GM23338 (cell line): ENCODE measurements at regions not wholly inside any gene's neighbourhood (a gene's known extent, or its start where the extent isn't known, plus 50 kb on each side); places are given as distances from the start of the nearest gene placed in this dataset.

Experiments
- CREB1 ChIP-seq: fragments of 250-450 bp; sonication (Bioruptor Pico); IDR thresholded peaks from 2 replicates; pipeline ENCODE4 v1.5.0; 2020; ENCODE audit warnings: low read depth, mild to moderate bottlenecking, moderate library complexity
- EZH2 ChIP-seq: fragments of 200-600 bp; sonication (generic); IDR thresholded peaks from one replicate; pipeline ENCODE4 v1.8.0; 2017; ENCODE audit warnings: antibody characterized with exemption, mild to moderate bottlenecking, low read depth; ENCODE audit not compliant: unreplicated experiment
- EZH2phosphoT487 ChIP-seq: fragments of 200-600 bp; sonication (generic); IDR thresholded peaks from one replicate; pipeline ENCODE4 v1.8.1; 2018; ENCODE audit warnings: antibody characterized with exemption; ENCODE audit not compliant: unreplicated experiment
- JUNB ChIP-seq: IDR thresholded peaks from one replicate; pipeline ENCODE4 v1.6.1; 2016; ENCODE audit warnings: antibody characterized with exemption; ENCODE audit not compliant: unreplicated experiment
- NANOG ChIP-seq: IDR thresholded peaks from 2 replicates; pipeline ENCODE4 v1.6.1; 2016; ENCODE audit warnings: antibody characterized with exemption, borderline replicate concordance
- POLR2AphosphoS5 ChIP-seq: IDR thresholded peaks from 2 replicates; pipeline ENCODE4 v1.6.1; 2016; ENCODE audit warnings: antibody characterized with exemption, low read depth
- ZNF114 ChIP-seq: fragments of 250-450 bp; sonication (Bioruptor Pico); IDR thresholded peaks from 2 replicates; pipeline ENCODE4 v1.5.0; 2020; ENCODE audit warnings: mild to moderate bottlenecking, moderate library complexity
- ZNF331 ChIP-seq: fragments of 250-450 bp; sonication (Bioruptor Pico); IDR thresholded peaks from 2 replicates; pipeline ENCODE4 v1.5.0; 2020; ENCODE audit warnings: low read depth, mild to moderate bottlenecking, moderate library complexity
- TF ChIP-seq, protein P1 (sequence below): IDR thresholded peaks from one replicate; pipeline ENCODE4 v1.6.1; 2018; ENCODE audit warnings: antibody characterized with exemption; ENCODE audit not compliant: unreplicated experiment
- TF ChIP-seq, protein P2 (sequence below), 2 experiments: fragments of 200-600 bp in 1 of 2; sonication (generic) in 1 of 2; conservative IDR thresholded peaks; 2 replicates each; pipeline versions ENCODE4 v1.5.1 to v1.6.1; 2016 to 2017; ENCODE audit warnings: antibody characterized with exemption in 2 of 2, low read depth in 2 of 2, mild to moderate bottlenecking in 2 of 2, moderate library complexity in 1 of 2
- TF ChIP-seq, protein P3 (sequence below): IDR thresholded peaks from 2 replicates; pipeline ENCODE4 v1.6.1; 2016; ENCODE audit warnings: antibody characterized with exemption

DNA sequence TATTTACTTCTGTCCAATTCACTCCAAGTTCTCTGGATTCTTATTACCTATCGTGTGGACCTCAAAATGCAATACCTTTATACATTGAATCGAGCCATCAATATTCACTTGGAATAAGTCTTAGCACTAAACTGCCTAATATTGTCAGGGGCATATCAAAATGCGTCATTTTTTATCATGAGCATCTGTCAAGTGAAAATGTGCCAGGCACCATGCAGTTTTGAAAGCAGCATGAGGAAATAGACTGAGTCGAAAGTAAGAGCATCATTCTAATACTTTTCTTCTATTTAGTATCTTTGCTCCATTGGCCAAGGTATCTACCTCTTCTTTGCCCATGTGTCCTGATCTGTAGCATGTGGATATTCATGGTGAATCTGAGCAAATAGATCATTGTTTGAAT lies 1193.4 kb downstream of the CDH11 start:
- TF ChIP-seq, protein P1, sequence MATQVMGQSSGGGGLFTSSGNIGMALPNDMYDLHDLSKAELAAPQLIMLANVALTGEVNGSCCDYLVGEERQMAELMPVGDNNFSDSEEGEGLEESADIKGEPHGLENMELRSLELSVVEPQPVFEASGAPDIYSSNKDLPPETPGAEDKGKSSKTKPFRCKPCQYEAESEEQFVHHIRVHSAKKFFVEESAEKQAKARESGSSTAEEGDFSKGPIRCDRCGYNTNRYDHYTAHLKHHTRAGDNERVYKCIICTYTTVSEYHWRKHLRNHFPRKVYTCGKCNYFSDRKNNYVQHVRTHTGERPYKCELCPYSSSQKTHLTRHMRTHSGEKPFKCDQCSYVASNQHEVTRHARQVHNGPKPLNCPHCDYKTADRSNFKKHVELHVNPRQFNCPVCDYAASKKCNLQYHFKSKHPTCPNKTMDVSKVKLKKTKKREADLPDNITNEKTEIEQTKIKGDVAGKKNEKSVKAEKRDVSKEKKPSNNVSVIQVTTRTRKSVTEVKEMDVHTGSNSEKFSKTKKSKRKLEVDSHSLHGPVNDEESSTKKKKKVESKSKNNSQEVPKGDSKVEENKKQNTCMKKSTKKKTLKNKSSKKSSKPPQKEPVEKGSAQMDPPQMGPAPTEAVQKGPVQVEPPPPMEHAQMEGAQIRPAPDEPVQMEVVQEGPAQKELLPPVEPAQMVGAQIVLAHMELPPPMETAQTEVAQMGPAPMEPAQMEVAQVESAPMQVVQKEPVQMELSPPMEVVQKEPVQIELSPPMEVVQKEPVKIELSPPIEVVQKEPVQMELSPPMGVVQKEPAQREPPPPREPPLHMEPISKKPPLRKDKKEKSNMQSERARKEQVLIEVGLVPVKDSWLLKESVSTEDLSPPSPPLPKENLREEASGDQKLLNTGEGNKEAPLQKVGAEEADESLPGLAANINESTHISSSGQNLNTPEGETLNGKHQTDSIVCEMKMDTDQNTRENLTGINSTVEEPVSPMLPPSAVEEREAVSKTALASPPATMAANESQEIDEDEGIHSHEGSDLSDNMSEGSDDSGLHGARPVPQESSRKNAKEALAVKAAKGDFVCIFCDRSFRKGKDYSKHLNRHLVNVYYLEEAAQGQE = no peak
- TF ChIP-seq, protein P2, sequence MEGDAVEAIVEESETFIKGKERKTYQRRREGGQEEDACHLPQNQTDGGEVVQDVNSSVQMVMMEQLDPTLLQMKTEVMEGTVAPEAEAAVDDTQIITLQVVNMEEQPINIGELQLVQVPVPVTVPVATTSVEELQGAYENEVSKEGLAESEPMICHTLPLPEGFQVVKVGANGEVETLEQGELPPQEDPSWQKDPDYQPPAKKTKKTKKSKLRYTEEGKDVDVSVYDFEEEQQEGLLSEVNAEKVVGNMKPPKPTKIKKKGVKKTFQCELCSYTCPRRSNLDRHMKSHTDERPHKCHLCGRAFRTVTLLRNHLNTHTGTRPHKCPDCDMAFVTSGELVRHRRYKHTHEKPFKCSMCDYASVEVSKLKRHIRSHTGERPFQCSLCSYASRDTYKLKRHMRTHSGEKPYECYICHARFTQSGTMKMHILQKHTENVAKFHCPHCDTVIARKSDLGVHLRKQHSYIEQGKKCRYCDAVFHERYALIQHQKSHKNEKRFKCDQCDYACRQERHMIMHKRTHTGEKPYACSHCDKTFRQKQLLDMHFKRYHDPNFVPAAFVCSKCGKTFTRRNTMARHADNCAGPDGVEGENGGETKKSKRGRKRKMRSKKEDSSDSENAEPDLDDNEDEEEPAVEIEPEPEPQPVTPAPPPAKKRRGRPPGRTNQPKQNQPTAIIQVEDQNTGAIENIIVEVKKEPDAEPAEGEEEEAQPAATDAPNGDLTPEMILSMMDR (conservative IDR thresholded peaks at IDR 0.05; ENCODE audit: low read depth in 2 of 2) = no peak
- TF ChIP-seq EZH2phosphoT487 = no peak
- TF ChIP-seq EZH2 = no peak
- no peak for TF ChIP-seq JUNB
- no peak for TF ChIP-seq POLR2AphosphoS5
- TF ChIP-seq, protein P3, sequence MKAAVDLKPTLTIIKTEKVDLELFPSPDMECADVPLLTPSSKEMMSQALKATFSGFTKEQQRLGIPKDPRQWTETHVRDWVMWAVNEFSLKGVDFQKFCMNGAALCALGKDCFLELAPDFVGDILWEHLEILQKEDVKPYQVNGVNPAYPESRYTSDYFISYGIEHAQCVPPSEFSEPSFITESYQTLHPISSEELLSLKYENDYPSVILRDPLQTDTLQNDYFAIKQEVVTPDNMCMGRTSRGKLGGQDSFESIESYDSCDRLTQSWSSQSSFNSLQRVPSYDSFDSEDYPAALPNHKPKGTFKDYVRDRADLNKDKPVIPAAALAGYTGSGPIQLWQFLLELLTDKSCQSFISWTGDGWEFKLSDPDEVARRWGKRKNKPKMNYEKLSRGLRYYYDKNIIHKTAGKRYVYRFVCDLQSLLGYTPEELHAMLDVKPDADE = no peak
- no peak for TF ChIP-seq ZNF114
- no peak for TF ChIP-seq CREB1 (CRISPR knock-in tag)
- no peak for TF ChIP-seq NANOG
- no peak for TF ChIP-seq ZNF331
